CD14-positive monocyte (primary cell): ENCODE measurements at regions not wholly inside any gene's neighbourhood (a gene's known extent, or its start where the extent isn't known, plus 50 kb on each side); places are given as distances from the start of the nearest gene placed in this dataset.
A peak's percentile ranks its signal among the peaks of the same experiment; 100 is the strongest.

ENCODE experiments used
- DNase-seq, 3 donors: peaks; one replicate each; pipeline ENCODE4 v3.0.0-alpha.2; 2011 to 2022
- H2AFZ ChIP-seq: 2 replicates; pipeline ENCODE4 v1.6.0; 2012; ENCODE audit warnings: mild to moderate bottlenecking, low read depth, low read length, inconsistent platforms; ENCODE audit not compliant: insufficient read depth, poor library complexity, severe bottlenecking
- H3K27ac ChIP-seq, 2 donors: 1 replicate in 1 of 2; 2 replicates in 1 of 2; pipeline ENCODE4 v1.5.1; 2012 to 2013; ENCODE audit warnings: low read length in 2 of 2, control low read depth in 1 of 2, inconsistent platforms in 1 of 2, low read depth in 1 of 2, mild to moderate bottlenecking in 1 of 2
- H3K27me3 ChIP-seq, 2 donors: one replicate each; pipeline versions ENCODE4 v1.6.0 to v1.6.1; 2011 to 2013; ENCODE audit warnings: low read length in 2 of 2; ENCODE audit not compliant: control insufficient read depth in 2 of 2, insufficient read depth in 2 of 2
- H3K36me3 ChIP-seq, 2 donors: replicated peaks in 1 of 2; 1 replicate in 1 of 2; 2 replicates in 1 of 2; pipeline versions ENCODE4 v1.5.1 to v1.6.1; 2012 to 2013; ENCODE audit warnings: low read length in 2 of 2, control low read depth in 1 of 2, inconsistent platforms in 1 of 2, mild to moderate bottlenecking in 1 of 2; ENCODE audit not compliant: insufficient read depth in 2 of 2, control insufficient read depth in 1 of 2
- H3K4me1 ChIP-seq, 2 donors: 1 replicate in 1 of 2; 2 replicates in 1 of 2; pipeline versions ENCODE4 v1.5.1 to v1.6.1; 2012 to 2013; ENCODE audit warnings: low read length in 2 of 2, control low read depth in 1 of 2, inconsistent platforms in 1 of 2, mild to moderate bottlenecking in 1 of 2, moderate library complexity in 1 of 2; ENCODE audit not compliant: insufficient read depth in 2 of 2, control insufficient read depth in 1 of 2
- H3K4me2 ChIP-seq: replicated peaks from 2 replicates; pipeline ENCODE3; 2012; ENCODE audit warnings: low read length, moderate library complexity, mild to moderate bottlenecking; ENCODE audit not compliant: poor library complexity, severe bottlenecking; ENCODE audit errors: extremely low read depth
- H3K4me3 ChIP-seq, 3 experiments: fragments of 200-600 bp in 1 of 3; sonication (generic) in 1 of 3; replicated peaks in 1 of 3; 1 replicate in 2 of 3; 2 replicates in 1 of 3; pipeline ENCODE4 v1.5.1; 2011 to 2013; ENCODE audit warnings: low read length in 3 of 3, mild to moderate bottlenecking in 3 of 3, control low read depth in 2 of 3, low read depth in 2 of 3, inconsistent platforms in 1 of 3, moderate library complexity in 1 of 3
- H3K79me2 ChIP-seq: 2 replicates; pipeline ENCODE4 v1.6.0; 2012; ENCODE audit warnings: mild to moderate bottlenecking, control low read depth, inconsistent platforms, low read length, moderate library complexity; ENCODE audit not compliant: insufficient read depth
- H3K9ac ChIP-seq: 2 replicates; pipeline ENCODE4 v1.6.0; 2017; ENCODE audit warnings: low read length, mild to moderate bottlenecking; ENCODE audit not compliant: insufficient read depth, poor library complexity, severe bottlenecking
- H3K9me3 ChIP-seq, 2 donors: replicated peaks in 1 of 2; 1 replicate in 1 of 2; 2 replicates in 1 of 2; pipeline versions ENCODE4 v1.5.1 to v1.6.1; 2012 to 2013; ENCODE audit warnings: low read length in 2 of 2, control low read depth in 1 of 2; ENCODE audit not compliant: control insufficient read depth in 1 of 2, insufficient read depth in 1 of 2
- H4K20me1 ChIP-seq: 2 replicates; pipeline ENCODE4 v1.6.0; 2012; ENCODE audit warnings: mild to moderate bottlenecking, low read length, control low read depth, moderate library complexity; ENCODE audit not compliant: insufficient read depth
- H3K27ac Mint-ChIP-seq, 7 donors: one replicate each; pipeline ENCODE4 v1.8.0; 2020; ENCODE audit warnings: mild to moderate bottlenecking in 7 of 7, mixed read lengths in 7 of 7, moderate library complexity in 6 of 7, inconsistent platforms in 2 of 7
- H3K27me3 Mint-ChIP-seq, 3 donors: one replicate each; pipeline ENCODE4 v1.8.0; 2021 to 2022; ENCODE audit warnings: low read depth in 3 of 3, mild to moderate bottlenecking in 3 of 3, mixed read lengths in 3 of 3, moderate library complexity in 3 of 3, inconsistent platforms in 1 of 3
- H3K36me3 Mint-ChIP-seq, 2 donors: one replicate each; pipeline ENCODE4 v1.8.0; 2020; ENCODE audit warnings: mixed read lengths in 2 of 2, inconsistent platforms in 1 of 2, mild to moderate bottlenecking in 1 of 2
- H3K4me1 Mint-ChIP-seq: one replicate; pipeline ENCODE4 v1.8.0; 2020; ENCODE audit warnings: mild to moderate bottlenecking, mixed read lengths
- H3K4me3 Mint-ChIP-seq, 2 donors: one replicate each; pipeline ENCODE4 v1.8.0; 2020; ENCODE audit warnings: mild to moderate bottlenecking in 2 of 2, mixed read lengths in 2 of 2, moderate library complexity in 1 of 2
- H3K9me3 Mint-ChIP-seq, 7 donors: one replicate each; pipeline ENCODE4 v1.8.0; 2020 to 2022; ENCODE audit warnings: mixed read lengths in 7 of 7, mild to moderate bottlenecking in 6 of 7, moderate library complexity in 6 of 7, inconsistent platforms in 2 of 7
- CTCF ChIP-seq: fragments of 200-600 bp; IDR thresholded peaks from one replicate; pipeline ENCODE4 v1.8.0; 2022; ENCODE audit warnings: antibody characterized with exemption, mild to moderate bottlenecking
- WGBS: methylation state at CpG from one replicate; pipeline ENCODE4 v1.1.5; 2013; ENCODE audit warnings: missing lambda C conversion rate; ENCODE audit not compliant: insufficient coverage; 5-methylcytosine and 5-hydroxymethylcytosine counted together
- intact Hi-C, 2 donors: fragments of 100-400 bp; cut with micrococcal nuclease; formaldehyde crosslinking; loops; one replicate each; pipeline versions ENCODE4 v1.15.0 to v1.15.1; 2023

- no peak overlapping the region for H3K9ac ChIP-seq
- peak overlapping the region; percentile 95 for H2AFZ ChIP-seq
- no peaks in the 10 kb centered on the region for H3K27me3 ChIP-seq
- H3K27me3 Mint-ChIP-seq, result peaks cover 0 to 3% (median 0%) of the 10 kb centered on the region in 3 donors
- H3K9me3 ChIP-seq, result no peaks in the 10 kb centered on the region
- no peaks in the 10 kb centered on the region for H4K20me1 ChIP-seq
- WGBS, result no CpG with 5 or more reads among the region's 4 CpGs
- H3K4me1 ChIP-seq, result peaks cover 36 to 49% of the 10 kb centered on the region in 2 donors
- intact Hi-C loops, result loop anchor here (5.0 to 10.0 kb wide), 2 partner anchors 73 to 235 kb away; a partner anchor contains a TSS
- H3K4me1 Mint-ChIP-seq, result peaks cover 33% of the 10 kb centered on the region
- peak overlapping the region; percentile 96 for H3K4me2 ChIP-seq
- DNase-seq, result no peak
- H3K27ac ChIP-seq, result no peak overlapping the region
- no peak overlapping the region for H3K4me3 Mint-ChIP-seq
- H3K27ac Mint-ChIP-seq, result peak overlapping the region in 3 of 7 donors; percentile 2 to 68 (median 37)
- no peak for TF ChIP-seq CTCF
- no peaks in the 10 kb centered on the region for H3K36me3 ChIP-seq
- no peaks in the 10 kb centered on the region for H3K36me3 Mint-ChIP-seq
- H3K4me3 ChIP-seq, result peak overlapping the region in 1 of 3 experiments; percentile 82
- peaks cover 17% of the 10 kb centered on the region for H3K79me2 ChIP-seq
- no peaks in the 10 kb centered on the region for H3K9me3 Mint-ChIP-seq
These were observed 95.2 kb upstream of the BTN3A2 start for GRCh38 chr6:26269531-26270485.

- Mint-ChIP-seq H3K27me3 (peaks cover 0 to 3% (median 0%) of the 10 kb centered on the region in 3 donors), H3K9me3 (no peaks in the 10 kb centered on the region), H3K4me3 (no peak overlapping the region), H3K4me1 (peaks cover 33% of the 10 kb centered on the region), H3K36me3 (no peaks in the 10 kb centered on the region), H3K27ac (peak overlapping the region in 2 of 7 donors; percentile 2 to 68)
- H2AFZ ChIP-seq, result peak overlapping the region; percentile 95
- H3K36me3 ChIP-seq, result no peaks in the 10 kb centered on the region
- H4K20me1 ChIP-seq, result no peaks in the 10 kb centered on the region
- peaks cover 17% of the 10 kb centered on the region for H3K79me2 ChIP-seq
- H3K27me3 ChIP-seq, result no peaks in the 10 kb centered on the region
- H3K4me2 ChIP-seq, result peak overlapping the region; percentile 96
- WGBS, result no CpG with 5 or more reads among the region's 10 CpGs
- no peak for DNase-seq
- H3K9me3 ChIP-seq, result no peaks in the 10 kb centered on the region
- TF ChIP-seq CTCF, result no peak
- H3K9ac ChIP-seq, result no peak overlapping the region
- H3K4me1 ChIP-seq, result peaks cover 36 to 49% of the 10 kb centered on the region in 2 donors
- intact Hi-C loops, result loop anchor here (5.0 to 10.0 kb wide), 2 partner anchors 73 to 236 kb away; a partner anchor contains a TSS
- H3K27ac ChIP-seq, result no peak overlapping the region
- H3K4me3 ChIP-seq, result peak overlapping the region; percentile 50 to 82 (median 58)
These were observed 94.5 kb upstream of the BTN3A2 start for GRCh38 chr6:26270486-26270861.
